GM12865 (cell line): ENCODE measurements at regions not wholly inside any gene's neighbourhood (a gene's known extent, or its start where the extent isn't known, plus 50 kb on each side); places are given as distances from the start of the nearest gene placed in this dataset.

Experiments used
- DNase-seq: peaks from one replicate; pipeline ENCODE4 v3.0.0; 2010; ENCODE audit warnings: low read depth
- H3K4me3 ChIP-seq: 2 replicates; pipeline ENCODE4 v1.5.1; 2011; ENCODE audit warnings: mild to moderate bottlenecking, low read depth, low read length, control low read depth
- CTCF ChIP-seq: IDR thresholded peaks from 2 replicates; pipeline ENCODE4 v1.5.1; 2011; ENCODE audit warnings: low read length, control low read depth, low read depth, inconsistent platforms; ENCODE audit not compliant: insufficient read depth; ENCODE audit errors: missing control alignments

GRCh38 chr11:27873664-27874063 lies 173.4 kb upstream of the BDNF start:
- no peak overlapping the region for H3K4me3 ChIP-seq
- no peak for DNase-seq
- TF ChIP-seq CTCF: no peak

GRCh38 chr11:27871056-27871455 lies 170.8 kb upstream of the BDNF start:
- no peak for DNase-seq
- TF ChIP-seq CTCF: no peak
- no peak overlapping the region for H3K4me3 ChIP-seq

- no peak overlapping the region for H3K4me3 ChIP-seq
- no peak for DNase-seq
- TF ChIP-seq CTCF: no peak
These were observed 169.4 kb upstream of the BDNF start for GRCh38 chr11:27869701-27870100.

- no peak for DNase-seq
- no peak overlapping the region for H3K4me3 ChIP-seq
- no peak for TF ChIP-seq CTCF
These were observed 168.5 kb upstream of the BDNF start for GRCh38 chr11:27868709-27869108.

- no peak for DNase-seq
- TF ChIP-seq CTCF: no peak
- no peak overlapping the region for H3K4me3 ChIP-seq
These were observed 168.0 kb upstream of the BDNF start for GRCh38 chr11:27868226-27868625.

- H3K4me3 ChIP-seq: no peak overlapping the region
- DNase-seq: no peak
- TF ChIP-seq CTCF: no peak
These were observed 164.8 kb upstream of the BDNF start for GRCh38 chr11:27865105-27865504.

GRCh38 chr11:27864611-27865010 lies 164.4 kb upstream of the BDNF start:
- DNase-seq: no peak
- no peak overlapping the region for H3K4me3 ChIP-seq
- no peak for TF ChIP-seq CTCF
